ENCODE measurements at regions not wholly inside any gene's neighbourhood (a gene's known extent, or its start where the extent isn't known, plus 50 kb on each side); places are given as distances from the start of the nearest gene placed in this dataset.

DNA sequence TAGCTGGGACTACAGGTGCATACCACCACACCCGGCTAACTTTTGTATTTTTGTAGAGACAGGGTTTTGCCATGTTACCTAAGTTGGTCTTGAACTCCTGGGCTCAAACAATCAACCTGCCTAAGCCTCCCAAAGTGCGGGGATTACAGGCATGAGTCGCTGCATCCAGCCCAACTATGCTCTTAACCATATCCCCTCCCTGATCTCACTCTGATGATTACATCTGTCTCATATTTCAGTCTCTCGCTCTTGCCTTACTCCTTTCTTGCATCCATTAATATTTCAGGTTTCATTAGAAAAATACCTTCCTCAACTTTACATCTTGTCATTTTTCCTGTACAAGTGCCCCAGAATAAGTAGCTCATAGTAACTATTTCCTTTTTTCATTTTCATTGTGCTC, 61.0 kb upstream of the BASP1 start:
- peaks cover 8% of the 10 kb centered on the region; the same call in 1 of the 2 replicates for H3K9me3 ChIP-seq (ENCODE audit: insufficient read depth, low read length)
- H3K27me3 ChIP-seq (ENCODE audit: insufficient read depth, insufficient read length) = no peaks in the 10 kb centered on the region
- H3K4me3 ChIP-seq (ENCODE audit: insufficient read length, low read depth) = no peak overlapping the region
- H3K4me1 ChIP-seq (ENCODE audit: insufficient read depth, insufficient read length) = no peaks in the 10 kb centered on the region
- H3K9ac ChIP-seq (ENCODE audit: insufficient read length, low read depth) = no peak overlapping the region
- TF ChIP-seq ZNF274 (IDR thresholded peaks at IDR 0.05; ENCODE audit: low read depth, low read length) = no peak
- no peak for TF ChIP-seq YY1 (IDR thresholded peaks at IDR 0.05; ENCODE audit: insufficient read depth, insufficient read length)
- no peak for TF ChIP-seq SUZ12 (IDR thresholded peaks at IDR 0.05; ENCODE audit: extremely low read depth, insufficient read depth, insufficient read length)
- DNase-seq (ENCODE audit: low read depth, low spot score) = no peak
- H3K36me3 ChIP-seq (ENCODE audit: insufficient read depth, insufficient read length, low read length) = no peaks in the 10 kb centered on the region

DNA sequence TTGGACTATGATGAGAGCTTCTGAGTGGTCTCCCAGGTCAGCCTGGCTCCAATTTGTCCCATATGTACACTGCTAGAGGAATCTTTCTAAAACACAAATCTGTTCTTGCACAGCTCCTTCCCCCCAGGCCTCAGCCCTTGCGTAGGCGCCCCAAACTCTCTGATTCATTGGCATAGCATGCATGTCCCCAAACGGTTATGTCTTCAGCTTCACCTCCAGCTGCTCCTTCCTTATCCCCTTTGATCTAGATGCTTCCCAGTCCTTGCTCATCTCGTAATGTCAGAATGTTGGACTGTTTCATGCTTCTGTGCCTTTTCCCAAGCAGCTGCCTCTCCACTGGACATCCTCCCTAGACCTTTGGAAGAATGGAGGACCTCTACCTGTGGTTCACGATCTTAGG, 60.1 kb upstream of the BASP1 start:
- no peaks in the 10 kb centered on the region for H3K36me3 ChIP-seq (ENCODE audit: insufficient read depth, insufficient read length, low read length)
- DNase-seq (ENCODE audit: low read depth, low spot score) = no peak
- TF ChIP-seq ZNF274 (IDR thresholded peaks at IDR 0.05; ENCODE audit: low read depth, low read length) (no peak), YY1 (IDR thresholded peaks at IDR 0.05; ENCODE audit: insufficient read depth, insufficient read length) (no peak), SUZ12 (IDR thresholded peaks at IDR 0.05; ENCODE audit: extremely low read depth, insufficient read depth, insufficient read length) (no peak)
- H3K27me3 ChIP-seq (ENCODE audit: insufficient read depth, insufficient read length) = no peaks in the 10 kb centered on the region
- no peak overlapping the region for H3K9ac ChIP-seq (ENCODE audit: insufficient read length, low read depth)
- no peaks in the 10 kb centered on the region for H3K4me1 ChIP-seq (ENCODE audit: insufficient read depth, insufficient read length)
- H3K4me3 ChIP-seq (ENCODE audit: insufficient read length, low read depth) = no peak overlapping the region
- peaks cover 8% of the 10 kb centered on the region; the same call in 1 of the 2 replicates for H3K9me3 ChIP-seq (ENCODE audit: insufficient read depth, low read length)

- Histone ChIP-seq H3K4me3 (ENCODE audit: insufficient read length, low read depth) (no peak overlapping the region), H3K9ac (ENCODE audit: insufficient read length, low read depth) (no peak overlapping the region), H3K4me1 (ENCODE audit: insufficient read depth, insufficient read length) (no peaks in the 10 kb centered on the region), H3K36me3 (ENCODE audit: insufficient read depth, insufficient read length, low read length) (no peaks in the 10 kb centered on the region), H3K9me3 (ENCODE audit: insufficient read depth, low read length) (peaks cover 8% of the 10 kb centered on the region; the same call in 1 of the 2 replicates), H3K27me3 (ENCODE audit: insufficient read depth, insufficient read length) (no peaks in the 10 kb centered on the region)
- DNase-seq (ENCODE audit: low read depth, low spot score) = no peak
- TF ChIP-seq ZNF274 (IDR thresholded peaks at IDR 0.05; ENCODE audit: low read depth, low read length) = no peak
- TF ChIP-seq SUZ12 (IDR thresholded peaks at IDR 0.05; ENCODE audit: extremely low read depth, insufficient read depth, insufficient read length) = no peak
- no peak for TF ChIP-seq YY1 (IDR thresholded peaks at IDR 0.05; ENCODE audit: insufficient read depth, insufficient read length)
These were observed 59.4 kb upstream of the BASP1 start for GRCh38 chr5:17157916-17158529.

DNA sequence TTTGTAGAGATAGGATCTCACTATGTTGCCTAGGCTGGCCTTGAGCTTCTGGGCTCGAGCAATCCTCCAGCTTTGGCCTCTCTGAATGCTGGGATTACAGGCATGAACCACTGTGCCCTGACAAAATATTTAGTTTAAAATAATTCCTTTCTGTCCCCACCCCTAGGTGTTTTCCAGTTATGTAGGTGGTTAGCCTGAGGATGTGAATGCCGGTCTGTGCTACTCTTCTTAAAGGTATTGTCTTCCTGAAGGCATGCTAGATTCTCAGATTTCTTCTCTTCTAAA, 56.7 kb upstream of the BASP1 start:
- Histone ChIP-seq H3K36me3 (ENCODE audit: insufficient read depth, insufficient read length, low read length) (no peaks in the 10 kb centered on the region), H3K4me1 (ENCODE audit: insufficient read depth, insufficient read length) (no peaks in the 10 kb centered on the region), H3K27me3 (ENCODE audit: insufficient read depth, insufficient read length) (no peaks in the 10 kb centered on the region), H3K9ac (ENCODE audit: insufficient read length, low read depth) (no peak overlapping the region), H3K9me3 (ENCODE audit: insufficient read depth, low read length) (peaks cover 8% of the 10 kb centered on the region; the same call in 1 of the 2 replicates), H3K4me3 (ENCODE audit: insufficient read length, low read depth) (no peak overlapping the region)
- no peak for DNase-seq (ENCODE audit: low read depth, low spot score)
- TF ChIP-seq SUZ12 (IDR thresholded peaks at IDR 0.05; ENCODE audit: extremely low read depth, insufficient read depth, insufficient read length) (no peak), YY1 (IDR thresholded peaks at IDR 0.05; ENCODE audit: insufficient read depth, insufficient read length) (no peak), ZNF274 (IDR thresholded peaks at IDR 0.05; ENCODE audit: low read depth, low read length) (no peak)

- Histone ChIP-seq H3K36me3 (ENCODE audit: insufficient read depth, insufficient read length, low read length) (no peaks in the 10 kb centered on the region), H3K27me3 (ENCODE audit: insufficient read depth, insufficient read length) (no peaks in the 10 kb centered on the region), H3K4me1 (ENCODE audit: insufficient read depth, insufficient read length) (no peaks in the 10 kb centered on the region), H3K4me3 (ENCODE audit: insufficient read length, low read depth) (no peak overlapping the region), H3K9ac (ENCODE audit: insufficient read length, low read depth) (no peak overlapping the region), H3K9me3 (ENCODE audit: insufficient read depth, low read length) (peaks cover 8% of the 10 kb centered on the region; the same call in 1 of the 2 replicates)
- no peak for DNase-seq (ENCODE audit: low read depth, low spot score)
- TF ChIP-seq YY1 (IDR thresholded peaks at IDR 0.05; ENCODE audit: insufficient read depth, insufficient read length) (no peak), ZNF274 (IDR thresholded peaks at IDR 0.05; ENCODE audit: low read depth, low read length) (no peak), SUZ12 (IDR thresholded peaks at IDR 0.05; ENCODE audit: extremely low read depth, insufficient read depth, insufficient read length) (no peak)
These were observed 55.8 kb upstream of the BASP1 start for GRCh38 chr5:17161662-17162061.

DNA sequence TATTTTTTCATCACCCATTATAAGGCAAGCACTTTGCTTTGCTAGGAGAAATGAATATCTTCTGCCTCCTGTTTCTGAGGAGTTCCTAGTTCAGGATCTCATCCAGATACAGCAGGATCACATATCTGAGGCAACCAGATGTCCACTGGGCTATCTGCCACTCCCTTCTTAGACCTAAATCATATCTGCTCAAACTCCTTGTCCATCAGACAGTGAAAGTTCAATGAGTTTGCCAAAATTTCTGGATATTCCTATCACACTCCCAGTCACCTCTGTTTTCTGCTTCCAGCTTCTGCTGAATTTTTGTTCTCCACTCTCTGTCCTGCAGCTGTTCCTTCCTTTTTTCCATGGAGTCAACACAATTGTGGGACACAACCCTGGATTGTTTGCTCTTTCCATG, 54.2 kb upstream of the BASP1 start:
- no peaks in the 10 kb centered on the region for H3K27me3 ChIP-seq (ENCODE audit: insufficient read depth, insufficient read length)

GRCh38 chr5:17167171-17167891, 50.1 kb upstream of the BASP1 start:
- Histone ChIP-seq H3K4me3 (ENCODE audit: insufficient read length, low read depth) (no peak overlapping the region), H3K9me3 (ENCODE audit: insufficient read depth, low read length) (no peaks in the 10 kb centered on the region), H3K27me3 (ENCODE audit: insufficient read depth, insufficient read length) (no peaks in the 10 kb centered on the region), H3K9ac (ENCODE audit: insufficient read length, low read depth) (no peak overlapping the region), H3K4me1 (ENCODE audit: insufficient read depth, insufficient read length) (no peaks in the 10 kb centered on the region), H3K36me3 (ENCODE audit: insufficient read depth, insufficient read length, low read length) (no peaks in the 10 kb centered on the region)
- TF ChIP-seq YY1 (IDR thresholded peaks at IDR 0.05; ENCODE audit: insufficient read depth, insufficient read length) (no peak), SUZ12 (IDR thresholded peaks at IDR 0.05; ENCODE audit: extremely low read depth, insufficient read depth, insufficient read length) (no peak), ZNF274 (IDR thresholded peaks at IDR 0.05; ENCODE audit: low read depth, low read length) (no peak)
- no peak for DNase-seq (ENCODE audit: low read depth, low spot score)

More for the DNA sequence above, 54.2 kb upstream of the BASP1 start:
- no peak for DNase-seq (ENCODE audit: low read depth, low spot score)
- H3K4me3 ChIP-seq (ENCODE audit: insufficient read length, low read depth) = no peak overlapping the region
- H3K9me3 ChIP-seq (ENCODE audit: insufficient read depth, low read length) = no peaks in the 10 kb centered on the region
- no peaks in the 10 kb centered on the region for H3K36me3 ChIP-seq (ENCODE audit: insufficient read depth, insufficient read length, low read length)
- TF ChIP-seq YY1 (IDR thresholded peaks at IDR 0.05; ENCODE audit: insufficient read depth, insufficient read length) (no peak), SUZ12 (IDR thresholded peaks at IDR 0.05; ENCODE audit: extremely low read depth, insufficient read depth, insufficient read length) (no peak), ZNF274 (IDR thresholded peaks at IDR 0.05; ENCODE audit: low read depth, low read length) (no peak)
- no peak overlapping the region for H3K9ac ChIP-seq (ENCODE audit: insufficient read length, low read depth)
- no peaks in the 10 kb centered on the region for H3K4me1 ChIP-seq (ENCODE audit: insufficient read depth, insufficient read length)
